HL-60 (cell line): ENCODE measurements at regions not wholly inside any gene's neighbourhood (a gene's known extent, or its start where the extent isn't known, plus 50 kb on each side); places are given as distances from the start of the nearest gene placed in this dataset.

Source experiments
- DNase-seq, 2 experiments: peaks; one replicate each; pipeline ENCODE4 v3.0.0-alpha.2; 2010 to 2020; ENCODE audit warnings: low read depth in 1 of 2, low spot score in 1 of 2
- H3K27ac ChIP-seq: fragments of 250-450 bp; sonication (Bioruptor Pico); replicated peaks from 2 replicates; pipeline ENCODE4 v1.5.1; 2020; ENCODE audit warnings: mild to moderate bottlenecking, moderate library complexity
- H3K27me3 ChIP-seq: fragments of 250-450 bp; sonication (Bioruptor Pico); 2 replicates; pipeline ENCODE4 v1.5.1; 2021; ENCODE audit warnings: mild to moderate bottlenecking, moderate library complexity; ENCODE audit not compliant: insufficient read depth, poor library complexity, severe bottlenecking
- H3K4me3 ChIP-seq: replicated peaks from 2 replicates; pipeline ENCODE4 v1.5.1; 2011; ENCODE audit warnings: mild to moderate bottlenecking, control low read depth, low read length; ENCODE audit not compliant: insufficient read depth
- CTCF ChIP-seq: IDR thresholded peaks from one replicate; pipeline ENCODE4 v1.5.1; 2011; ENCODE audit warnings: low read length, control low read depth, inconsistent platforms; ENCODE audit not compliant: insufficient read depth
- GABPA ChIP-seq: IDR thresholded peaks from 2 replicates; pipeline ENCODE4 v1.6.1; 2012; ENCODE audit warnings: low read depth
- POLR2AphosphoS5 ChIP-seq: IDR thresholded peaks from 2 replicates; pipeline ENCODE4 v1.6.1; 2012; ENCODE audit warnings: low read depth
- REST ChIP-seq: IDR thresholded peaks from 2 replicates; pipeline ENCODE4 v1.6.1; 2012; ENCODE audit warnings: low read depth; ENCODE audit not compliant: insufficient replicate concordance
- SPI1 ChIP-seq: IDR thresholded peaks from 2 replicates; pipeline ENCODE4 v1.6.1; 2012; ENCODE audit warnings: low read depth, mild to moderate bottlenecking, borderline replicate concordance

GRCh38 chr5:127187706-127188105 lies 102.9 kb upstream of the MEGF10 start:
- Histone ChIP-seq H3K27me3 (no peaks in the 10 kb centered on the region), H3K4me3 (no peak overlapping the region), H3K27ac (no peak overlapping the region)
- no peak for DNase-seq
- TF ChIP-seq CTCF: no peak
- no peak for TF ChIP-seq REST
- no peak for TF ChIP-seq POLR2AphosphoS5
- no peak for TF ChIP-seq SPI1
- no peak for TF ChIP-seq GABPA

GRCh38 chr5:127192150-127192549 lies 98.4 kb upstream of the MEGF10 start:
- Histone ChIP-seq H3K27me3 (no peaks in the 10 kb centered on the region), H3K4me3 (no peak overlapping the region), H3K27ac (no peak overlapping the region)
- DNase-seq: no peak
- TF ChIP-seq SPI1 (no peak), CTCF (no peak), POLR2AphosphoS5 (no peak), GABPA (no peak), REST (no peak)

- TF ChIP-seq CTCF (no peak), POLR2AphosphoS5 (no peak), REST (no peak), GABPA (no peak), SPI1 (no peak)
- H3K4me3 ChIP-seq: no peak overlapping the region
- H3K27me3 ChIP-seq: no peaks in the 10 kb centered on the region
- no peak for DNase-seq
- no peak overlapping the region for H3K27ac ChIP-seq
Measured at GRCh38 chr5:127192836-127193338, 97.7 kb upstream of the MEGF10 start.
